SK-N-SH treated with all-trans-retinoic acid at 6 μM for 48 hours (cell line): ENCODE measurements at regions not wholly inside any gene's neighbourhood (a gene's known extent, or its start where the extent isn't known, plus 50 kb on each side); places are given as distances from the start of the nearest gene placed in this dataset.

Source experiments
- ATAC-seq: fragments of 200-7000 bp; cut with Tn5 transposase; 3 replicates; pipeline ENCODE4 v1.9.1; 2020; ENCODE audit warnings: mild to moderate bottlenecking, moderate library complexity
- ARNTL ChIP-seq: fragments of 450-650 bp; formaldehyde crosslinking; IDR thresholded peaks from 2 replicates; pipeline ENCODE4 v1.5.0; 2020; ENCODE audit warnings: low read depth, mild to moderate bottlenecking, moderate library complexity, borderline replicate concordance
- BACH2 ChIP-seq: fragments of 250-450 bp; sonication (Bioruptor Pico); IDR thresholded peaks from 2 replicates; pipeline ENCODE4 v1.9.0; 2021; ENCODE audit warnings: mild to moderate bottlenecking, borderline replicate concordance
- CSDC2 ChIP-seq: fragments of 250-450 bp; sonication (Bioruptor Pico); IDR thresholded peaks from 2 replicates; pipeline ENCODE4 v1.5.0; 2020; ENCODE audit warnings: mild to moderate bottlenecking, moderate library complexity
- ESRRG ChIP-seq: fragments of 250-450 bp; sonication (Bioruptor Pico); IDR thresholded peaks from 2 replicates; pipeline ENCODE4 v1.6.1; 2021; ENCODE audit warnings: mild to moderate bottlenecking
- GLIS3 ChIP-seq: fragments of 250-450 bp; sonication (Bioruptor Pico); IDR thresholded peaks from 2 replicates; pipeline ENCODE4 v1.5.0; 2020; ENCODE audit warnings: mild to moderate bottlenecking, moderate library complexity
- ISL1 ChIP-seq: fragments of 250-450 bp; sonication (Bioruptor Pico); IDR thresholded peaks from 2 replicates; pipeline ENCODE4 v2.1.2; 2022; ENCODE audit warnings: mild to moderate bottlenecking, moderate library complexity
- OSR1 ChIP-seq: fragments of 250-450 bp; sonication (Bioruptor Pico); IDR thresholded peaks from 2 replicates; pipeline ENCODE4 v1.8.0; 2022; ENCODE audit warnings: moderate library complexity, mild to moderate bottlenecking, inconsistent platforms
- PPARA ChIP-seq: fragments of 250-450 bp; sonication (Bioruptor Pico); IDR thresholded peaks from 2 replicates; pipeline ENCODE4 v1.5.0; 2020; ENCODE audit warnings: mild to moderate bottlenecking, borderline replicate concordance
- RARB ChIP-seq: fragments of 250-450 bp; sonication (Bioruptor Pico); IDR thresholded peaks from 2 replicates; pipeline ENCODE4 v1.8.0; 2021; ENCODE audit warnings: mild to moderate bottlenecking, moderate library complexity
- SNAI2 ChIP-seq: fragments of 250-450 bp; sonication (Bioruptor Pico); IDR thresholded peaks from 2 replicates; pipeline ENCODE4 v1.5.0; 2020; ENCODE audit warnings: mild to moderate bottlenecking, moderate library complexity
- TCF4 ChIP-seq: fragments of 250-450 bp; sonication (Bioruptor Pico); IDR thresholded peaks from 2 replicates; pipeline ENCODE4 v1.8.0; 2021; ENCODE audit warnings: mild to moderate bottlenecking, moderate library complexity, borderline replicate concordance
- TOX ChIP-seq: fragments of 250-450 bp; sonication (Bioruptor Pico); IDR thresholded peaks from 2 replicates; pipeline ENCODE4 v1.8.0; 2021; ENCODE audit warnings: mild to moderate bottlenecking, moderate library complexity, borderline replicate concordance
- ZC3H10 ChIP-seq: fragments of 250-450 bp; sonication (Bioruptor Pico); IDR thresholded peaks from 2 replicates; pipeline ENCODE4 v1.5.1; 2021; ENCODE audit warnings: mild to moderate bottlenecking, moderate library complexity
- ZFP30 ChIP-seq: fragments of 450-650 bp; formaldehyde crosslinking; IDR thresholded peaks from 2 replicates; pipeline ENCODE4 v1.5.0; 2022; ENCODE audit warnings: mild to moderate bottlenecking, moderate library complexity
- ZNF565 ChIP-seq: fragments of 450-650 bp; formaldehyde crosslinking; conservative IDR thresholded peaks from 2 replicates; pipeline ENCODE4 v1.5.0; 2020; ENCODE audit warnings: low read depth, mild to moderate bottlenecking, moderate library complexity
- ZNF70 ChIP-seq: fragments of 450-650 bp; formaldehyde crosslinking; IDR thresholded peaks from 2 replicates; pipeline ENCODE4 v1.5.0; 2020; ENCODE audit warnings: mild to moderate bottlenecking, moderate library complexity
- ZNF8 ChIP-seq: fragments of 450-650 bp; formaldehyde crosslinking; IDR thresholded peaks from 2 replicates; pipeline ENCODE4 v1.5.0; 2020; ENCODE audit warnings: mild to moderate bottlenecking, moderate library complexity
- TF ChIP-seq, protein P1 (sequence below): fragments of 250-450 bp; sonication (Bioruptor Pico); IDR thresholded peaks from 2 replicates; pipeline ENCODE4 v1.5.1; 2020; ENCODE audit warnings: low read depth, mild to moderate bottlenecking, moderate library complexity
- TF ChIP-seq, protein P2 (sequence below): fragments of 250-450 bp; sonication (Bioruptor Pico); IDR thresholded peaks from 2 replicates; pipeline ENCODE4 v1.5.0; 2020; ENCODE audit warnings: mild to moderate bottlenecking, moderate library complexity
- TF ChIP-seq, protein P3 (sequence below): fragments of 250-450 bp; sonication (Bioruptor Pico); IDR thresholded peaks from 2 replicates; pipeline ENCODE4 v1.5.1; 2021; ENCODE audit warnings: mild to moderate bottlenecking, moderate library complexity
- TF ChIP-seq, protein P4 (sequence below): fragments of 250-450 bp; sonication (Bioruptor Pico); IDR thresholded peaks from 2 replicates; pipeline ENCODE4 v1.8.0; 2021; ENCODE audit warnings: low read depth, mild to moderate bottlenecking, moderate library complexity, borderline replicate concordance

DNA sequence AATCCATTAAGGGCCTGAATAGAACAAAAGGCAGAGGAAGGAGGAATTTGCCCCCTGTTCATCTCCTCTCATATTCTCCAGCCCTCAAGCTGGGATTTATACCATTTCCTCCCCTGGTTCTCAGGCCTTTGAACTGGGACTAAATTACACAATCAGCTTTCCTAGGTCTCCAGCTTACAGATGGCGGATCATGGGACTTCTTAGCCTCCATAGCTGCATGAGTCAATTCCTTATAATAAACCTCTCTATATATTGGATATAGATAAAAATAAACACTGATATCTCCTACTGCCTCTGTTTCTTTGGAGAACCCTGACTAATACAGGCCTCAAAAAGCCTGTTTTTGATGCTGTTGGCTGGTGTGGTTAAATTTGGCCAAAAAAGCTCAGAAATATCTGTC, 84.5 kb upstream of the TMEM108 start:
- TF ChIP-seq ARNTL = no peak
- no peak for TF ChIP-seq BACH2 (CRISPR knock-in tag)
- TF ChIP-seq, protein P1, sequence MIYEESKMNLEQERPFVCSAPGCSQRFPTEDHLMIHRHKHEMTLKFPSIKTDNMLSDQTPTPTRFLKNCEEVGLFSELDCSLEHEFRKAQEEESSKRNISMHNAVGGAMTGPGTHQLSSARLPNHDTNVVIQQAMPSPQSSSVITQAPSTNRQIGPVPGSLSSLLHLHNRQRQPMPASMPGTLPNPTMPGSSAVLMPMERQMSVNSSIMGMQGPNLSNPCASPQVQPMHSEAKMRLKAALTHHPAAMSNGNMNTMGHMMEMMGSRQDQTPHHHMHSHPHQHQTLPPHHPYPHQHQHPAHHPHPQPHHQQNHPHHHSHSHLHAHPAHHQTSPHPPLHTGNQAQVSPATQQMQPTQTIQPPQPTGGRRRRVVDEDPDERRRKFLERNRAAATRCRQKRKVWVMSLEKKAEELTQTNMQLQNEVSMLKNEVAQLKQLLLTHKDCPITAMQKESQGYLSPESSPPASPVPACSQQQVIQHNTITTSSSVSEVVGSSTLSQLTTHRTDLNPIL (CRISPR knock-in tag) = no peak
- TF ChIP-seq, protein P2, sequence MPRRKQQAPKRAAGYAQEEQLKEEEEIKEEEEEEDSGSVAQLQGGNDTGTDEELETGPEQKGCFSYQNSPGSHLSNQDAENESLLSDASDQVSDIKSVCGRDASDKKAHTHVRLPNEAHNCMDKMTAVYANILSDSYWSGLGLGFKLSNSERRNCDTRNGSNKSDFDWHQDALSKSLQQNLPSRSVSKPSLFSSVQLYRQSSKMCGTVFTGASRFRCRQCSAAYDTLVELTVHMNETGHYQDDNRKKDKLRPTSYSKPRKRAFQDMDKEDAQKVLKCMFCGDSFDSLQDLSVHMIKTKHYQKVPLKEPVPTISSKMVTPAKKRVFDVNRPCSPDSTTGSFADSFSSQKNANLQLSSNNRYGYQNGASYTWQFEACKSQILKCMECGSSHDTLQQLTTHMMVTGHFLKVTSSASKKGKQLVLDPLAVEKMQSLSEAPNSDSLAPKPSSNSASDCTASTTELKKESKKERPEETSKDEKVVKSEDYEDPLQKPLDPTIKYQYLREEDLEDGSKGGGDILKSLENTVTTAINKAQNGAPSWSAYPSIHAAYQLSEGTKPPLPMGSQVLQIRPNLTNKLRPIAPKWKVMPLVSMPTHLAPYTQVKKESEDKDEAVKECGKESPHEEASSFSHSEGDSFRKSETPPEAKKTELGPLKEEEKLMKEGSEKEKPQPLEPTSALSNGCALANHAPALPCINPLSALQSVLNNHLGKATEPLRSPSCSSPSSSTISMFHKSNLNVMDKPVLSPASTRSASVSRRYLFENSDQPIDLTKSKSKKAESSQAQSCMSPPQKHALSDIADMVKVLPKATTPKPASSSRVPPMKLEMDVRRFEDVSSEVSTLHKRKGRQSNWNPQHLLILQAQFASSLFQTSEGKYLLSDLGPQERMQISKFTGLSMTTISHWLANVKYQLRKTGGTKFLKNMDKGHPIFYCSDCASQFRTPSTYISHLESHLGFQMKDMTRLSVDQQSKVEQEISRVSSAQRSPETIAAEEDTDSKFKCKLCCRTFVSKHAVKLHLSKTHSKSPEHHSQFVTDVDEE (CRISPR knock-in tag) = no peak
- TF ChIP-seq ZC3H10 (CRISPR knock-in tag) = no peak
- no peak for TF ChIP-seq TCF4 (CRISPR knock-in tag)
- TF ChIP-seq, protein P3, sequence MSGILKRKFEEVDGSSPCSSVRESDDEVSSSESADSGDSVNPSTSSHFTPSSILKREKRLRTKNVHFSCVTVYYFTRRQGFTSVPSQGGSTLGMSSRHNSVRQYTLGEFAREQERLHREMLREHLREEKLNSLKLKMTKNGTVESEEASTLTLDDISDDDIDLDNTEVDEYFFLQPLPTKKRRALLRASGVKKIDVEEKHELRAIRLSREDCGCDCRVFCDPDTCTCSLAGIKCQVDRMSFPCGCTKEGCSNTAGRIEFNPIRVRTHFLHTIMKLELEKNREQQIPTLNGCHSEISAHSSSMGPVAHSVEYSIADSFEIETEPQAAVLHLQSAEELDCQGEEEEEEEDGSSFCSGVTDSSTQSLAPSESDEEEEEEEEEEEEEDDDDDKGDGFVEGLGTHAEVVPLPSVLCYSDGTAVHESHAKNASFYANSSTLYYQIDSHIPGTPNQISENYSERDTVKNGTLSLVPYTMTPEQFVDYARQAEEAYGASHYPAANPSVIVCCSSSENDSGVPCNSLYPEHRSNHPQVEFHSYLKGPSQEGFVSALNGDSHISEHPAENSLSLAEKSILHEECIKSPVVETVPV (CRISPR knock-in tag) = no peak
- TF ChIP-seq ZNF70 = no peak
- TF ChIP-seq ZFP30 (CRISPR knock-in tag) = no peak
- TF ChIP-seq ISL1 (CRISPR knock-in tag) = no peak
- TF ChIP-seq, protein P4, sequence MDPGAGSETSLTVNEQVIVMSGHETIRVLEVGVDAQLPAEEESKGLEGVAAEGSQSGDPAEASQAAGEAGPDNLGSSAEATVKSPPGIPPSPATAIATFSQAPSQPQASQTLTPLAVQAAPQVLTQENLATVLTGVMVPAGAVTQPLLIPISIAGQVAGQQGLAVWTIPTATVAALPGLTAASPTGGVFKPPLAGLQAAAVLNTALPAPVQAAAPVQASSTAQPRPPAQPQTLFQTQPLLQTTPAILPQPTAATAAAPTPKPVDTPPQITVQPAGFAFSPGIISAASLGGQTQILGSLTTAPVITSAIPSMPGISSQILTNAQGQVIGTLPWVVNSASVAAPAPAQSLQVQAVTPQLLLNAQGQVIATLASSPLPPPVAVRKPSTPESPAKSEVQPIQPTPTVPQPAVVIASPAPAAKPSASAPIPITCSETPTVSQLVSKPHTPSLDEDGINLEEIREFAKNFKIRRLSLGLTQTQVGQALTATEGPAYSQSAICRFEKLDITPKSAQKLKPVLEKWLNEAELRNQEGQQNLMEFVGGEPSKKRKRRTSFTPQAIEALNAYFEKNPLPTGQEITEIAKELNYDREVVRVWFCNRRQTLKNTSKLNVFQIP (CRISPR knock-in tag) = no peak
- no peak for TF ChIP-seq OSR1 (CRISPR knock-in tag)
- TF ChIP-seq PPARA (CRISPR knock-in tag) = no peak
- no peak for TF ChIP-seq RARB (CRISPR knock-in tag)
- TF ChIP-seq ZNF8 (CRISPR knock-in tag) = no peak
- no peak for TF ChIP-seq GLIS3 (CRISPR knock-in tag)
- TF ChIP-seq ESRRG (CRISPR knock-in tag) = no peak
- TF ChIP-seq TOX = no peak
- TF ChIP-seq SNAI2 (CRISPR knock-in tag) = no peak
- ATAC-seq = no peak

DNA sequence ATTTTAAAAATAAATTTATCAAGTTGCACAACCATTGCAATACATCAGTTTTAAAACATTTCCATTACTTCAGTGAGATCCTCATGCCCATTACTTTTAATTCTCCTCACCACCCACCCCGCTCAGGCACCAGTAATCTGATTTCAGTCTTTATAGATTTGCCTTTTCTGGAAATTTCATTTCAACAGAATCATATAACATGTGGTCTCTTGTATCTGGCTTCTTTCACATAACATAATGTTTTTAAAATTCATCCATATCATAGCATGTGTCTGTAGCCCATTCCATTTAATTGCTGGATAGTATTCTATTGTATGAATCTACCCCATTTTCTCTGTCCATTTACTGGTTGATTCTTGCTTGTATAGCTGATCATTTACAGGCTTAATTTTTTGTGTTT, 110.3 kb upstream of the TMEM108 start:
- no peak for ATAC-seq
- TF ChIP-seq TCF4 (CRISPR knock-in tag) (0 out of 2 replicates have a peak, but pooled peaks have one; percentile 20), ZNF565 (CRISPR knock-in tag) (no peak), BACH2 (CRISPR knock-in tag) (no peak)
- TF ChIP-seq, protein P2 (CRISPR knock-in tag) = no peak
- TF ChIP-seq, all 23 proteins: peak for 1

DNA sequence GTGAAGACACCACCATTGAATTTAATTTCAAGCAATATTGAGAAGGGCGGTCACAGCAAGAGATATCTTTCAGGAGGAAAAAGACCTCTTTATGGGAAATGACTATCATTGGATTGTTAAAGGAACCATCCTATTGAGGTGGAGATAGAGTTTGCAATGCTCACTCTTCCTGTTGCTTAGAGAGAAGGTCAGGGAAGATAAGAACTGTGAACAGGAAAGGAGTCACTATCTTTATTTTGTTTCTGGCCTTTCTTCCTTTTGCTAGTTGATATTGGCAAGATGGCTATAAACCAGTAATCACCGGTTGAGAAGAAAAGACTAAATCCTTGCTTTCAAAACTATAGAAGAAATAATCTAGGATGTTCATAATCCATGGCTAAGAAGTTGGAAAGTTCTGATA, 112.1 kb upstream of the TMEM108 start:
- no peak for ATAC-seq

More for the DNA sequence above, 112.1 kb upstream of the TMEM108 start:
- TF ChIP-seq, protein P3 (CRISPR knock-in tag) = no peak
- TF ChIP-seq PPARA (CRISPR knock-in tag) = no peak
- TF ChIP-seq ZNF8 (CRISPR knock-in tag) = no peak
- no peak for TF ChIP-seq ARNTL
- no peak for TF ChIP-seq SNAI2 (CRISPR knock-in tag)
- no peak for TF ChIP-seq ZFP30 (CRISPR knock-in tag)
- TF ChIP-seq CSDC2 (CRISPR knock-in tag) = no peak
